ENCODE measurements at regions not wholly inside any gene's neighbourhood (a gene's known extent, or its start where the extent isn't known, plus 50 kb on each side); places are given as distances from the start of the nearest gene placed in this dataset.
A peak's percentile ranks its signal among the peaks of the same experiment; 100 is the strongest.

- DNase-seq (ENCODE audit: low spot score), result no peak
Observed at GRCh38 chr4:96787766-96788165, 947.9 kb downstream of the PDHA2 start.

DNA sequence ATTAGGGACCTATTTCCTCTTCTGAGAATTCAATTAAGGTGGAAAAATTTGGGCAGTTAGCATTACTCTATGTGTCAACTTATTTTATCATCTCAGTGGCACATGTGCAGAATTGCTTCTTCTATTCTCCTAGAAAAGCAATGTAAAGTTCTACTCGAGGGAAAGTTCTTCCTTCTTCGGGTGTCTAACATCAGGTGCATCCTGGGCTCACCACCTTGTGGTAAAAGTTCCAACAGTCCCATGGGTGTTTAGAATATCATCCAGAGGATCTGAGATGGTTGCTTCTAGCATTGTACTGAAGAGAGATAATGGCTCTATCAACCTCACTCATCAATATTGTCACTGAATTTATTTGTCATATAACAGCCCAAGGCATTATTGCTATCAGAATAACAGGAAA lies 969.7 kb downstream of the PDHA2 start:
- DNase-seq (ENCODE audit: low spot score), result no peak

DNA sequence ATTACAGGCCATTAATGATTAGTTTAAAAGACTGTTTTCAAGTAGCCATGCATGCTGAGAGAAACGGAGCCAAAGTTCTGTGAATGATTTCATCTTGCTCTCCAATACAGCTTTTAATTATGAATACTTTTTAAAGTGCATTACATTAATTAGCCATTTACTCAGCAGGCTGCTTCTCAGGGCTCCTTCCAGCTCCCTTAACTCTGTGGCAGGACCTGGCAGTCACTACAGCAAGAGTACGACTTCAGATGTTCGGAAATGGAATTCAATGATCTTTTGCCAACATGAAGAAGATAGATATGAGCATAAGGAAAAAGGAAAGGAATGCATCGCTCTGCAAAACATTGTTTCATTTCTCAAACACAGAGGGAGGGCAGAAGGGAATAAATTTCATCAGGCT lies 987.2 kb downstream of the PDHA2 start:
- DNase-seq (ENCODE audit: low spot score), result no peak

DNA sequence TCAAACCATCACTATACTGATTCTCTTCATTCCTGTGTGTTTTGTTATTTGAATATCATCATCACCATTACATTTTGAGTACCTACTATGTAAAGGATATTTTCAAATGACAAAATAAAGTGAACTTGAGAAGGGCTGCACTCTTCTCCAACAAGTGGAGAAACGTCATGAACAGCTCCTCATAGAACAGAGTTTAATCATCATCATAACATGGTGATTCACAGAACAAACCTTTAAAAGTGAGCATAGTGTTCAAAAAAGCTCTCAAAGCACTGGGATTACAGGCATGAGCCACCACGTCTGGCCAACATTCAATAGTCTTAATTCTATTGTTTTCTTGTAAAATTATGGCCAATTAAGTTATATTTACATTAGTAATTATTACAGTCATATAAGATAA lies 993.9 kb downstream of the PDHA2 start:
- DNase-seq (ENCODE audit: low spot score), result no peak

DNA sequence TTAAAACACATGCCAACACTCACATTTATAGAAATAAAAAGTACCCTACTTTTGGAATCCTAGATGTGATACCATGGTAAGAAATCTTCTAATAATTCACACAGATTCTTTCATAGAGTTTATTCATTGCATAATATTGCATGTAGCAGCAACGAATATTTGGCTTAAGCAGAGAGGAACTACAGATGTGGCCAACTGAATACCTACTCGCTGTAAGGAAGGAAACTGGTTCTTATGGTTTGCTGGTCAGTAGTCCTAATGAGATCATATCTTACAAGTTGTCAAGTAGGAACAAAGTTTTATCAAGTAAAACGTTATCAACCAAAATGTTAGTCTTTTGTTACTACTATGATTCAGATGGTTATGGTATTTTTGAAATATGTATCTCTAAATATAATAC lies 996.1 kb downstream of the PDHA2 start:
- DNase-seq (ENCODE audit: low spot score), result no peak

GRCh38 chr4:96839441-96839840 lies 999.5 kb downstream of the PDHA2 start:
- DNase-seq (ENCODE audit: low spot score), result no peak

DNA sequence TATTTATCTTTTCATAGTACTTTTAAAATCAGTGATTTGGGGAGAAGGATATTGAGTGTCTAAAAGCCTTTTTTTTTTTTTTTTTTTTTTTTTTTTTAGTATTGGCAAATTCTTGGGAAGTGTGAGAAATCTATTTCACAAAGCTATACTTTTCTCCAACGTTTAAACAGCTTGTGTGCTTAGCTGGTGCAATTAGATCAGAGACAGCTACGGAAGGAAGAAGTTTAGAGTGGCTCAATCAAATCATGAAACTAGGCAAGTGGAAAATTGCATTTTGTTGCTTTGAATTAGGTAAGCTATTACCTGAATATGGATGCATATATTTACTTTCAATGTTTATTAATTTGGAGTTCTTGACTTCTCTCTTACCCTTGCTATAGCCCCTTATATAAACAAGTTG lies 1001.9 kb downstream of the PDHA2 start:
- DNase-seq (ENCODE audit: low spot score), result no peak

GRCh38 chr4:96844858-96845490 lies 1005.1 kb downstream of the PDHA2 start:
- DNase-seq (ENCODE audit: low spot score), result no peak

DNA sequence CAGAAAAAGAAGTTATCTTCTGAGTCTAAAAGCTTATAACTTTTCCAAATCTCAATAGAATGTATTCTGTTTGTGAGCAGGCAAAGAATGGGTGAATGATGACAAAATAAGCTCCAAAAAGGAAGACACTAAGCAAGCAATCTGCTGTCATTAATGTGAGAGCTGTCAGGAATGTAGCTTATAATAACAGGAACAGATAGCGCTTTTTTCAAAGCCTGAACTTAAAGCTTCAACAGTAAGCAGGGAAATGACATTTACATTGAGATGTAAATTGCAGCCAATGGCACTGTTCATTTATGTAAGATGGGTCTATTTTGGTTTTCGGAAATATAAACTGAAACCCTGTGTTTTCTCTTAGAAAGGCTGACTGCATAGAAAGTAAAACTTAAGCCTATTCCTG lies 1005.9 kb downstream of the PDHA2 start:
- no peak for DNase-seq (ENCODE audit: low spot score)

DNA sequence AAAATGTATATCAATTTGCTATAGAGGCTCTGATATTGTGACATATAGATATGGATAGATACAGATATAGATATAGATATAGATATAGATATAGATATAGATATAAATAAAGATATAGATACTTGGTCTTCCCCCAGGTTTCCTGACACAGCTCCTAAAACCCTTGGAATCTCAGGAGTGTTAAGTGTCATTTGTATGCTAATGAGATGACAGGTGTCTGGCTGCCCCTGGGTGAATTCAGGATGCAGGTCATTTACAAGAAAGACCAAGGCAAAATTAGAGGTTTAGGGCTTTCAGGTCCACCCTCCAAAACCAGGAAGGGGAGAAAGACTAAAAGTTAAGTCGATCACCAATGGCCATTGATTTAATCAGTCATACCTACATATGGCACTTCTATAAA lies 1034.8 kb downstream of the PDHA2 start:
- no peak for DNase-seq (ENCODE audit: low spot score)

DNA sequence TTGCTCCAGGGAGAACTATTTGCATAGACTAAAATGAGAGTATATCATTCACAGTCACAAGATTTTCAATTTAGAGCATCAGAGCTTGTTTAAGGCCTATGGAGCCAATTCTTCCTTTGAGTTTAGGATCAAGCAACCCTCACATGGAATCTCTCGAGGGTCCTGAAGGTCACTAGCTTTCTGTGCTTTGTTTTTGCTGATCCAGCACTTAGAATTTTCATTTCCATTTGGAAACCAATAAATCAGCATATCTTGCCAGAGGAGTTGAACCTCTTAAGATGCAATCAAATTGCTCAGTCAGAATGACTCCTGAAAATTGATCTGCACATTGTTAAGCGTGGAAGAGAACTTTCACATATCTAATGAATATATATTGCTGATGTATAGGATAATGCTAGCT lies 1039.6 kb downstream of the PDHA2 start:
- no peak for DNase-seq (ENCODE audit: low spot score)

DNA sequence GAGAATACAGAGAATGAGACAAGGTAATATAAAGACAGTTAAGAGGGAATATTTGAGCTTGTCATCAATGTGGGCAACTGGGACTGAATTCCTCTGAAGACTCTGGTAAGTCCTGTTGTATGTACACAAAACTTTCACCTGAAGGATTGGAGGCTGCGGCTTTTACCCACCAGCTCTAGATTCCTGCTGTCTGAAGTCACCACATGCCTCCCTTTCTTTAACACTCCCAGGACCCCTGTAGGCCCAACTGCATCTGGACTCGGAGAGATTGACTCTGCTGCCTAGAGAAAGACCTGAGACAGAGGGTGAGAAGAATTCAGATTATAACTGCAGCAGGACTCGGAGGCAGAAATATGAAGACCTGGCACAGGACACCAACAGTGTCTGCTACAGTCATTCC lies 1048.0 kb downstream of the PDHA2 start:
- no peak for DNase-seq (ENCODE audit: low spot score)

DNA sequence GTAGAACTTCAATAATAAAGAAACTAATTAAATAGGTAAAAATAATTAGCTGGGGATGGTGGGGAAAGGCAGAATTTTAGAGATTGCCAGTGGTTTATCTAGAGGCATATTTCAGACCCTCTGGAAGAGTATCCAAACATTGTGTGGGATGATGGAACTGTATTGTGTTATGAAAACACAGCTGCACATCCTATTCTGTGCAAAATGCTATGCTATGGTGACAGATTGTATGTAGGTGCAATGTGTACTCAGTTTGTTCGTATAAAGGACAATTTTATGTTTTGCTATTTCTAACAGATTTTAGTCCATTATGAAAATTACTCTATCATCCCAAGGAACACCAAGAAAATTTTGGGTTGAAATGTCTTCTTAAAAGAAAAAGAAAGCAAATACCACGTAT lies 1054.7 kb downstream of the PDHA2 start:
- DNase-seq (ENCODE audit: low spot score), result no peak

GRCh38 chr4:96895826-96896225 lies 1055.9 kb downstream of the PDHA2 start:
- DNase-seq (ENCODE audit: low spot score), result no peak

GRCh38 chr4:96912716-96913115 lies 1072.8 kb downstream of the PDHA2 start:
- DNase-seq (ENCODE audit: low spot score), result no peak

- DNase-seq (ENCODE audit: low spot score), result peak; percentile 41
Observed at GRCh38 chr4:96913441-96914080, 1073.7 kb downstream of the PDHA2 start.

- DNase-seq (ENCODE audit: low spot score), result no peak
Observed at GRCh38 chr4:96916711-96917110, 1076.8 kb downstream of the PDHA2 start.

- DNase-seq (ENCODE audit: low spot score), result no peak
Observed at GRCh38 chr4:96936886-96937285, 1097.0 kb downstream of the PDHA2 start.

GRCh38 chr4:96946552-96946951 lies 1106.7 kb downstream of the PDHA2 start:
- DNase-seq (ENCODE audit: low spot score), result no peak

GRCh38 chr4:96952610-96953009 lies 1112.7 kb downstream of the PDHA2 start:
- no peak for DNase-seq (ENCODE audit: low spot score)

DNA sequence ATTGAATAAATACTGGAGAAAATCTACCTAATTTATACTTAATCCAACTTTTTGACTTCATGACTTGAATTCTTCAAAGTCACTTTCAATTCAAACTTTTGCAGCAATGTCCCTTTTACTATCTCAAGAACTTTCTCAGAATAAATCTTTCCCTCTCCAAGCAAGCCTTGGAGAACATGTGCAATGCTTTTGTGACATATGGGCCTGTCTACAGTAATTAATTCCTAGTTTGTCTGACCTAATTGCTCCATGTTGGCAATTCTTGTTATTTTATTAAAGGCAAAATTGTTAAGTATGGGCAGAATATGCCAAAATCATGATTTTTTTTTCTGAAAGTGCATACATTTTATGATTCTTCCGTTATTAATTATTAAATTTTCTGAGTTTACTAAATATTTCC lies 1115.3 kb downstream of the PDHA2 start:
- DNase-seq (ENCODE audit: low spot score), result no peak

GRCh38 chr4:96955691-96956090 lies 1115.8 kb downstream of the PDHA2 start:
- no peak for DNase-seq (ENCODE audit: low spot score)

DNA sequence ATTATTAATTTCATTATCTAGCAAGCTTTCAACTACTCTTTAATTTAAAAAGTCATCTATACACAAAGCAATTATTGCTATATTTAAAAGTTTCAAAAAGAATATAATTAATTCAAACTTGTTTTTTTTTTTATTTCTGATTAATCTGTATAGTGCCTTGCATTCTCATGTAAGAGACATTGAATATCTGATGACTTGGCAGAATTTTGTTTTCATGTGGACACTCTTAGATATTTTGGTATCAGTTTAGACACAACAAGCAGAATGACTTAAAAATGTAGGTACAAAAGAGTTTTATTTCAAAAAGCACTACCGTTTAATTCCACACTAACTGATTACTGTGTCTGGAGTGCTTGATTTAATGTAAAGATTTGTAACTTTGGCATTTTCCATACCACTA lies 1129.6 kb downstream of the PDHA2 start:
- no peak for DNase-seq (ENCODE audit: low spot score)

- no peak for DNase-seq (ENCODE audit: low spot score)
Observed at GRCh38 chr4:96972920-96973319, 1133.0 kb downstream of the PDHA2 start.
